IMR-90 (cell line): ENCODE measurements at regions not wholly inside any gene's neighbourhood (a gene's known extent, or its start where the extent isn't known, plus 50 kb on each side); places are given as distances from the start of the nearest gene placed in this dataset.

Source experiments
- ATAC-seq: fragments of 200-7000 bp; cut with Tn5 transposase; 2 replicates; pipeline ENCODE4 v1.9.1; 2020; ENCODE audit warnings: low read depth, mild to moderate bottlenecking, moderate library complexity
- BruUV-seq: library from RNA; stranded (reverse); fragments of 400-500 nt; replicated peaks from 2 replicates; lab custom pipeline; 2021; lab: Mats Ljungman, UMichigan
- CTCF ChIA-PET: fragments of 300-600 bp; formaldehyde crosslinking; extraction: SDS; loops from one replicate; lab custom pipeline; 2021; ENCODE audit warnings: antibody characterized with exemption; lab: Yijun Ruan, JAX
- POLR2A ChIA-PET: fragments of 300-600 bp; sonication (Branson Sonifier 250); formaldehyde crosslinking; loops from one replicate; lab custom pipeline; 2022; ENCODE audit warnings: antibody characterized with exemption; ENCODE audit not compliant: unreplicated experiment; lab: Charles Lee
- DNase-seq: peaks from one replicate; pipeline ENCODE4 v3.0.0; 2013
- H2AFZ ChIP-seq: replicated peaks from 2 replicates; pipeline ENCODE3; 2013; ENCODE audit warnings: low read length, mild to moderate bottlenecking; ENCODE audit not compliant: poor library complexity
- H2AK5ac ChIP-seq: 2 replicates; pipeline ENCODE4 v1.6.1; 2013; ENCODE audit warnings: low read depth, low read length, inconsistent platforms
- H2AK9ac ChIP-seq: replicated peaks from 2 replicates; pipeline ENCODE3; 2013; ENCODE audit warnings: mild to moderate bottlenecking, low read depth, low read length, moderate library complexity; ENCODE audit not compliant: poor library complexity
- H2BK120ac ChIP-seq: 2 replicates; pipeline ENCODE4 v1.6.1; 2013; ENCODE audit warnings: low read depth, low read length, inconsistent platforms
- H2BK15ac ChIP-seq: 3 replicates; pipeline ENCODE4 v1.6.1; 2013; ENCODE audit warnings: low read depth, low read length, inconsistent platforms
- H2BK20ac ChIP-seq: 2 replicates; pipeline ENCODE4 v1.6.1; 2013; ENCODE audit warnings: low read depth, mild to moderate bottlenecking, inconsistent platforms, low read length, moderate library complexity
- H2BK5ac ChIP-seq: 2 replicates; pipeline ENCODE4 v1.6.1; 2013; ENCODE audit warnings: mild to moderate bottlenecking, low read depth, low read length, inconsistent platforms; ENCODE audit not compliant: poor library complexity, severe bottlenecking
- H3K14ac ChIP-seq: replicated peaks from 2 replicates; pipeline ENCODE4 v1.6.1; 2013; ENCODE audit warnings: low read depth, low read length, inconsistent platforms
- H3K18ac ChIP-seq: 2 replicates; pipeline ENCODE4 v1.6.1; 2013; ENCODE audit warnings: low read depth, low read length, control low read depth
- H3K23ac ChIP-seq: 2 replicates; pipeline ENCODE4 v1.6.1; 2013; ENCODE audit warnings: low read depth, low read length, inconsistent platforms
- H3K27ac ChIP-seq: 2 replicates; pipeline ENCODE4 v1.5.1; 2013; ENCODE audit warnings: mild to moderate bottlenecking, control low read depth, low read length; ENCODE audit not compliant: insufficient read depth
- H3K27me3 ChIP-seq: 2 replicates; pipeline ENCODE4 v1.6.1; 2013; ENCODE audit warnings: low read length; ENCODE audit not compliant: control insufficient read depth, insufficient read depth
- H3K36me3 ChIP-seq: 2 replicates; pipeline ENCODE4 v1.6.1; 2013; ENCODE audit warnings: low read length, mixed read lengths; ENCODE audit not compliant: control insufficient read depth, insufficient read depth
- H3K4ac ChIP-seq: 2 replicates; pipeline ENCODE4 v1.6.1; 2013; ENCODE audit warnings: low read depth, low read length, inconsistent platforms
- H3K4me1 ChIP-seq: 2 replicates; pipeline ENCODE4 v1.6.1; 2013; ENCODE audit warnings: low read length, mixed read lengths; ENCODE audit not compliant: control insufficient read depth, insufficient read depth
- H3K4me2 ChIP-seq: 2 replicates; pipeline ENCODE4 v1.6.1; 2013; ENCODE audit warnings: low read depth, mild to moderate bottlenecking, control low read depth, low read length, moderate library complexity
- H3K4me3 ChIP-seq: 2 replicates; pipeline ENCODE4 v1.5.1; 2013; ENCODE audit warnings: low read depth, mild to moderate bottlenecking, control low read depth, low read length, moderate library complexity; ENCODE audit not compliant: insufficient read depth
- H3K56ac ChIP-seq: 2 replicates; pipeline ENCODE4 v1.6.1; 2013; ENCODE audit warnings: low read length, inconsistent platforms; ENCODE audit not compliant: insufficient read depth; ENCODE audit errors: extremely low read depth
- H3K79me1 ChIP-seq, 2 experiments: 2 replicates each; pipeline ENCODE4 v1.6.1; 2013; ENCODE audit warnings: low read length in 2 of 2, inconsistent platforms in 1 of 2, low read depth in 1 of 2
- H3K9ac ChIP-seq: 2 replicates; pipeline ENCODE4 v1.6.1; 2013; ENCODE audit warnings: low read depth, low read length, control low read depth
- H3K9me1 ChIP-seq: 2 replicates; pipeline ENCODE4 v1.6.1; 2013; ENCODE audit warnings: low read length, inconsistent platforms; ENCODE audit not compliant: insufficient read depth
- H3K9me3 ChIP-seq: 2 replicates; pipeline ENCODE4 v1.6.1; 2013; ENCODE audit warnings: low read length; ENCODE audit not compliant: control insufficient read depth, insufficient read depth
- H4K20me1 ChIP-seq: 2 replicates; pipeline ENCODE4 v1.6.1; 2013; ENCODE audit warnings: low read length, inconsistent platforms; ENCODE audit not compliant: insufficient read depth
- H4K5ac ChIP-seq: 2 replicates; pipeline ENCODE4 v1.6.1; 2013; ENCODE audit warnings: mild to moderate bottlenecking, low read depth, low read length, control low read depth
- H4K8ac ChIP-seq, 2 experiments: 2 replicates each; pipeline ENCODE4 v1.6.1; 2013; ENCODE audit warnings: low read depth in 2 of 2, low read length in 2 of 2, control low read depth in 1 of 2, inconsistent platforms in 1 of 2
- H4K91ac ChIP-seq: 2 replicates; pipeline ENCODE4 v1.6.1; 2013; ENCODE audit warnings: low read depth, low read length, inconsistent platforms; ENCODE audit not compliant: insufficient read depth
- BHLHE40 ChIP-seq: fragments of 150-350 bp; IDR thresholded peaks from 2 replicates; pipeline ENCODE4 v1.6.1; 2016; ENCODE audit warnings: mild to moderate bottlenecking, low read depth, low read length
- MXI1 ChIP-seq: IDR thresholded peaks from 2 replicates; pipeline ENCODE4 v1.6.1; 2012; ENCODE audit warnings: low read depth, mild to moderate bottlenecking, low read length, moderate library complexity, borderline replicate concordance
- NFE2L2 ChIP-seq: fragments of 150-350 bp; IDR thresholded peaks from 2 replicates; pipeline ENCODE4 v1.6.1; 2016; ENCODE audit warnings: low read depth, mild to moderate bottlenecking, low read length
- POLR2A ChIP-seq: IDR thresholded peaks from 2 replicates; pipeline ENCODE4 v1.6.1; 2012; ENCODE audit warnings: mild to moderate bottlenecking, low read depth, low read length
- RFX5 ChIP-seq: IDR thresholded peaks from 2 replicates; pipeline ENCODE4 v1.8.0; 2012; ENCODE audit warnings: low read depth, mild to moderate bottlenecking, low read length, moderate library complexity
- WGBS, 2 experiments: methylation state at CpG; one replicate each; pipeline versions ENCODE4 v1.1.5 to v1.1.7; 2013; ENCODE audit warnings: missing lambda C conversion rate in 2 of 2; ENCODE audit not compliant: insufficient read length in 1 of 2; ENCODE audit errors: extremely low coverage in 2 of 2; 5-methylcytosine and 5-hydroxymethylcytosine counted together
- dilution Hi-C: fragments of 300-500 bp; cut with HindIII; formaldehyde crosslinking; loops from one replicate; pipeline ENCODE4 v1.14.3; 2018; ENCODE audit warnings: low sequenced_read_pairs; ENCODE audit not compliant: unreplicated experiment
- in situ Hi-C: fragments of 300-500 bp; cut with MboI; formaldehyde crosslinking; loops from 3 replicates; pipeline ENCODE4 v1.14.3; 2019; ENCODE audit warnings: low sequenced_read_pairs, inconsistent platforms, mixed read lengths
- intact Hi-C: fragments of 100-400 bp; cut with micrococcal nuclease; formaldehyde crosslinking; loops from 2 replicates; pipeline ENCODE4 v1.10.0; 2022
- TF ChIP-seq, protein P1 (sequence below): conservative IDR thresholded peaks from 2 replicates; pipeline ENCODE4 v1.5.1; 2012; ENCODE audit warnings: mild to moderate bottlenecking, low read depth, low read length, improper control_type of control experiment
- TF ChIP-seq, protein P2 (sequence below): fragments of 150-350 bp; IDR thresholded peaks from 2 replicates; pipeline ENCODE4 v1.6.1; 2016; ENCODE audit warnings: low read depth, mild to moderate bottlenecking, low read length, moderate library complexity, borderline replicate concordance

DNA sequence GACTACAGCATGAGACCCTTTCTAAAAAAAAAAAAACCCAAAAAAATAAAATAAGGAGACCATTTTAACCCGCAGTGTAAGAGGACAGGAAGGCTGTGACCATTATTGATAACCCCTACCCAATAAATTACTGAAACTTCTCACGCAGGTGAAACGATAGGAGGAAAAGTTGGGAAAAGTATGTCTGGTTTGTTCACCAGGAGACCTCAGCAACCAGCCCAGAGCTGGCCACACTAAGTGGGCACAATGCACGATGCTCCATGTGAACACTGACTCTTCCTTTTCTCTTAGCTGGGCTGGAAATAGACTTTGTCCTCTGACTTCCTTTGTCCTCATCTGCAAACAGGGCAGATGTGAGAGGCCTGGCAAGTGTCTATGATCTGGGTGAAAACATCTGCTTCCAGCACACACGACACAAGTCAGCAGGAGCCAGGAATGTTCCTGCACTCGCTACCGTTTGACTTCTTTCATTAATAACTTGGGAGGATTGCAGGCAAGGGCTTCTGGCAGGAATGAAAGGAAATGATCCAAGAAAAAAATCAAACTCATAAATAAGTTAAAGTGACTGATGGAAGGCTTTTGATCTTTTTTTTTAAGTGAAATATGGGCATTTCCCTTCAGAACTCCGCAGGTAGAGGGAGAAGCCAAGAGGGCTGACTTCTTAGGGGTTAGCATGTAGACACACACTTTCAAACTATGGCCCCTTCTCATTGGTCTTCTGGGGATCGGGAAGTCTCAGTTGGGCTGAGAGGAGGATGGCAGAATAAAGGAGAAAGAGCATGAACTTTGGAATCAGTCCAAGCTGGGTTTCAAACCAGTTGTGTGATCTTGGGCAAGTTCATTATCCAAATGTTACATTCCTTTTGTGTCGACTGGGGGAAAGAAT, 137.4 kb upstream of the MYCN start:
- no peak overlapping the region for H3K4me2 ChIP-seq
- no peaks in the 10 kb centered on the region for H3K4me1 ChIP-seq
- no TSS peak for BruUV-seq
- ChIA-PET CTCF (no interaction called here), POLR2A (no interaction called here)
- in situ Hi-C loops: no loop called here
- H2BK15ac ChIP-seq: no peak overlapping the region
- H4K20me1 ChIP-seq: no peaks in the 10 kb centered on the region
- no peak overlapping the region for H3K27ac ChIP-seq
- DNase-seq (no peak), ATAC-seq (no peak)
- H3K27me3 ChIP-seq: no peaks in the 10 kb centered on the region
- no peak overlapping the region for H2AFZ ChIP-seq
- no CpG with 5 or more reads among the region's 10 CpGs for WGBS, 2 experiments
- no peaks in the 10 kb centered on the region for H3K9me1 ChIP-seq
- intact Hi-C loops: no loop called here
- no peak overlapping the region for H4K5ac ChIP-seq
- no peak overlapping the region for H2BK20ac ChIP-seq
- H3K4ac ChIP-seq: no peak overlapping the region
- H3K79me1 ChIP-seq: no peaks in the 10 kb centered on the region
- H4K8ac ChIP-seq: no peak overlapping the region
- H3K36me3 ChIP-seq: no peaks in the 10 kb centered on the region
- H2AK5ac ChIP-seq: no peak overlapping the region
- no peak overlapping the region for H3K56ac ChIP-seq
- dilution Hi-C loops: no loop called here
- H2AK9ac ChIP-seq: no peak overlapping the region
- no peak overlapping the region for H3K23ac ChIP-seq
- H3K14ac ChIP-seq: no peak overlapping the region
- no peak overlapping the region for H4K91ac ChIP-seq
- H2BK5ac ChIP-seq: no peak overlapping the region
- H3K18ac ChIP-seq: no peak overlapping the region
- H3K9me3 ChIP-seq: peaks cover 51% of the 10 kb centered on the region
- H3K9ac ChIP-seq: no peak overlapping the region
- TF ChIP-seq MXI1: no peak
- TF ChIP-seq, protein P1, sequence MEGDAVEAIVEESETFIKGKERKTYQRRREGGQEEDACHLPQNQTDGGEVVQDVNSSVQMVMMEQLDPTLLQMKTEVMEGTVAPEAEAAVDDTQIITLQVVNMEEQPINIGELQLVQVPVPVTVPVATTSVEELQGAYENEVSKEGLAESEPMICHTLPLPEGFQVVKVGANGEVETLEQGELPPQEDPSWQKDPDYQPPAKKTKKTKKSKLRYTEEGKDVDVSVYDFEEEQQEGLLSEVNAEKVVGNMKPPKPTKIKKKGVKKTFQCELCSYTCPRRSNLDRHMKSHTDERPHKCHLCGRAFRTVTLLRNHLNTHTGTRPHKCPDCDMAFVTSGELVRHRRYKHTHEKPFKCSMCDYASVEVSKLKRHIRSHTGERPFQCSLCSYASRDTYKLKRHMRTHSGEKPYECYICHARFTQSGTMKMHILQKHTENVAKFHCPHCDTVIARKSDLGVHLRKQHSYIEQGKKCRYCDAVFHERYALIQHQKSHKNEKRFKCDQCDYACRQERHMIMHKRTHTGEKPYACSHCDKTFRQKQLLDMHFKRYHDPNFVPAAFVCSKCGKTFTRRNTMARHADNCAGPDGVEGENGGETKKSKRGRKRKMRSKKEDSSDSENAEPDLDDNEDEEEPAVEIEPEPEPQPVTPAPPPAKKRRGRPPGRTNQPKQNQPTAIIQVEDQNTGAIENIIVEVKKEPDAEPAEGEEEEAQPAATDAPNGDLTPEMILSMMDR: no peak
- TF ChIP-seq NFE2L2: no peak
- TF ChIP-seq POLR2A: no peak
- TF ChIP-seq BHLHE40: no peak
- TF ChIP-seq, protein P2, sequence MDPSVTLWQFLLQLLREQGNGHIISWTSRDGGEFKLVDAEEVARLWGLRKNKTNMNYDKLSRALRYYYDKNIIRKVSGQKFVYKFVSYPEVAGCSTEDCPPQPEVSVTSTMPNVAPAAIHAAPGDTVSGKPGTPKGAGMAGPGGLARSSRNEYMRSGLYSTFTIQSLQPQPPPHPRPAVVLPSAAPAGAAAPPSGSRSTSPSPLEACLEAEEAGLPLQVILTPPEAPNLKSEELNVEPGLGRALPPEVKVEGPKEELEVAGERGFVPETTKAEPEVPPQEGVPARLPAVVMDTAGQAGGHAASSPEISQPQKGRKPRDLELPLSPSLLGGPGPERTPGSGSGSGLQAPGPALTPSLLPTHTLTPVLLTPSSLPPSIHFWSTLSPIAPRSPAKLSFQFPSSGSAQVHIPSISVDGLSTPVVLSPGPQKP: no peak
- TF ChIP-seq RFX5: no peak
- H2BK120ac ChIP-seq: no peak overlapping the region
- H3K4me3 ChIP-seq: no peak overlapping the region
